Stimulated activated CD8-positive, alpha-beta memory T cell treated with anti-CD3 and anti-CD28 coated beads, Interleukin-4, amount 100 ng/mL, for 24 hours (primary cell): ENCODE measurements at regions not wholly inside any gene's neighbourhood (a gene's known extent, or its start where the extent isn't known, plus 50 kb on each side); places are given as distances from the start of the nearest gene placed in this dataset.

Source experiments
- DNase-seq: peaks from one replicate; pipeline ENCODE4 v3.0.0-alpha.2; 2020; ENCODE audit warnings: low read depth

DNA sequence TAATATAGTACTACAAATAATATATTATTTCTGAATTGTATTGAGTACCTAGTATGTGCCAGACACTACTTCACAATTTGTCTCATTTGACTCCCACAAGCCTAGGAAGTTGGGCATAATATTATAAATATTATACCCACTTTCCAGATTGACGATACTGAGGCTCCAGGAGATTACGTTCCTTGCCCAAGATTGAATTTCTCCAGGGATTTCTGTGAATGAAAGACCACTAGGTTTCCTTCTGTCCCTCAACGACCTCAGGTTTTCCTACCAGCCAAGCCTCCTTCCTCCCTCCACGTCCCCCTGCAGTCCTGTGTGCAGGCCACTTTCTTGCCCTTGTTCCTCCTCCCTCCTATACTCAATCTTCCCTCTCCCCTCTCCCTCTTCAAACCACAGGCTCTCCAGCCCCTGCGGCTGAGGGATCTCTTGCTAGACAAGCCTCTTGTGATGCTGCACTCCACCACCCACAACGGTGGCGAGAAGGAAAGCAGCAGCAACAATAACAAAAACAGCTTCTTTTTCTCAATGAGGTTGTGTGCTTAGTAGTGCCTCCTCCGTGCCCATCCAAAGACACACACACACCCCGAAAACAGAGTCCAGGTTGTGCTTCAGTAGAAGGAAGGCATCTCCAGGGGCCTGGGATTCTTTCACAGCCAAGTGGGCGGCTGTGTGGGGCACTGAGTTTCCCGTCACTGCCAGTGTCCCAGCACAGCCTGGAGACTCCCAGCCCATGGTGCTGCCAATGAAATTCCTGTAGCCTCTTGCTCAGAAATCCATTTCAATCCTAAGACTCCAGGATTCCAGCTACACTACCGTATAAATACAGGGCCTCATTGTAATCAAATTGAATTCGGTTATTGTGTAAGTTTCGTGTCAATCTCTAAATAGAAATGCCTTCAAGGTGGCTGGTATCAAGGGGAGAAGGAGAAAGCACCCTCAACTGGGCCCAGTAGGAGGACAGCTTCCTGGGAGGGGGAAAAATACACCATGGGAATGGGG is 94.4 kb downstream of the NCR2 start:
- DNase-seq = no peak

DNA sequence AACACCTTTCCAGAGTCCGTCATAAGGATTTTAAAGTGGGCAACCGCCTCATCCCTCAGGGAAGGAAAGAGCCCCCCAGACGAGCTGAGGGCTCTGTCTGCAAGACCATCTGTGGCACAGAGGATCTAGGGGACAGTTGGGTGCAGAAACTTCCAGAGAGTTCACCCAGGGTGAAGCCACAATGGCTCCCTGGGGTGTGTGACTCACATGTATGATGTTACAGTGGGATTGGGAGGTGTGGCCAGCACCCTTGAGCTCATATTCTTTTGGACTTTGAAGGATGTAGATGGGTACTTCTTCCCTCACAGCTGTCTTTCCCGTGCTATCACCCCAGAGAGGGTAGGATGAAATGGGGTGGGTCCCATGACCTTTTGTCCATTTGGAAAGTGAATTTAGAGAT is 95.5 kb downstream of the NCR2 start:
- DNase-seq = no peak

DNA sequence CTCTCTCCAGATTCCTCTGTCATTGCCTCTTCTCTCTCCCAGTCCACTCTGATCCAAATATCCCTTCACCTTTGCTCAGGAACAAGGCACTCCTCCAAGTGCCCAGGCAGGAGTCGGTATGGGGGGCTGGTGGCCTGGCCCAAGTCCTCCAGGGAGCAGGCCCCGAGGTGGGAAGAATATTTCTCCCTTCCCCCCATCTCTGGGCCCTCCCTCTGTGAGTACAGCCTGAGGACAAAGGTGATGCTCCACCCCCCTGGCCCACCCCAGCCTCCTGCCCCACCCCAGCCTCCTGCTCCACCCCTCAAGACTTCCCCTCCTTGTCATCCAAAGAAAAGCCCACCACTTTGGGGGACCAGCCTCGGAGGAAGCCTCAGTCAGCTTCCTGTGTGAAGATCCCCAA is 96.9 kb downstream of the NCR2 start:
- no peak for DNase-seq

DNA sequence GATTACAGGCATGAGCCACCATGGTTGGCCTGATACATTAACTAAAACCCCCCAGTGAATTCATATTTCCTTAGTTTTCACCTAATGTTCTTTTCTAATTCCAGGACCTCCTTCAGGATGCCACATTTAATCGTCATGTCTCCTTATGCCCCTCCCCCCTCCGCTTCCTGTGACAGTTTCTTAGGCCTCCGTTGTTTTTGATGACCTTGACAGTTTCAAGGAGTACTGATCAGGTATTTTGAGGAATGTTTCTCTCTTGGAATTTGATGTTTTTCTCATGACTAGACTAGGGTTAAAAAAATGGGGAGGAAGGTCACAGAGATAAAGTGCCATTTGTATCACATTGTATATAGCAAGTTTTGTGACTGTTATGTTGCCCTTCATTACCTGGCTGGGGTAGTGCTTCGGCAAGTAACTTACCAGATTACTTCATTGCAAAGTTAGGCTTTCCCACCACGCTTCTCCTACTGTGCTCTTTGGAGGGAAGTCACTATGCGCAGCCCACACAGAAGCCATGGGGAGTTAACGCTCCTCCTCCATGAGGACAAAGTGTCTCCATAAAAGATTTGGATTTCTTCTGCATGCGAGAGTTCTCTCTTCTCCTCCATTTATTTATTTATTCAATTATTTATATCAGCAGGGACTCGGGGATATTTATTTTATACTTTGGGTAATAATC is 99.5 kb downstream of the NCR2 start:
- DNase-seq = no peak

DNA sequence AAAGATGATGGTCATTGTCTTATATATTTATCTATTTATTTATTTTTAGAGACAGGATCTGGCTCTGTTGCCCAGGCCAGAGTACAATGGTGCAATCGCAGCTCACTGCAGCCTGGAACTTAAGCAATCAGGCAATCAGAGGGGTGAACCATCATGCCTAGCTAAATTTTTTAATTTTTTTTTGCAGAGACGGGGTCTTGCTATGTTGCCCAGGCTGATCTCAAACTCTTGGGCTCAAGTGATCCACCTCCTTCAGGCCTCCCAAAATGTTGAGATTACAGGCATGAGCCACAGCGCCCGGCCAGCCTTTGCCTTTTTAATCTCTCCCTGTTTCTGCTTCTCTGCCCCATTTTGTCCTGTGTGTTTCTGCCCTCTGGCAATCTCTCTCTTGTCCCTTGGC is 102.2 kb downstream of the NCR2 start:
- no peak for DNase-seq

DNA sequence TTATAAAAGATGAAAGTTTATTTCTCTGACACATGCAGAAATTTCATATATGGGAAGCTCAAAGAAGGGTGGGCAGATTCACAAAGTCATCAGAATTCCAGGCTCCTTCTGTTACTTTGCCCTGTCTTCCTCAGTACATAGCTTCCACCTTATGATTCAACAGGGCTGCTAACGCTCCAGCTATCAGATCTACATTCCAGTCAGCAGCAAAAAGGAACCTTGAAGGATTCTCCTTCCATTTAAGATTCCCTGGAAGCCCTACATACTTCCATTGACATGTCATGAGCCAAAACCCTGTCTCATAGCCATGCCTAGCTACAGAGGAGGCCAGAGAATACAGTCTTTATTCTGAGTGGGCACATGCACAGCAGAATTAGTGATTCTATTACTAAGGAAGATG is 103.3 kb downstream of the NCR2 start:
- DNase-seq = no peak

DNA sequence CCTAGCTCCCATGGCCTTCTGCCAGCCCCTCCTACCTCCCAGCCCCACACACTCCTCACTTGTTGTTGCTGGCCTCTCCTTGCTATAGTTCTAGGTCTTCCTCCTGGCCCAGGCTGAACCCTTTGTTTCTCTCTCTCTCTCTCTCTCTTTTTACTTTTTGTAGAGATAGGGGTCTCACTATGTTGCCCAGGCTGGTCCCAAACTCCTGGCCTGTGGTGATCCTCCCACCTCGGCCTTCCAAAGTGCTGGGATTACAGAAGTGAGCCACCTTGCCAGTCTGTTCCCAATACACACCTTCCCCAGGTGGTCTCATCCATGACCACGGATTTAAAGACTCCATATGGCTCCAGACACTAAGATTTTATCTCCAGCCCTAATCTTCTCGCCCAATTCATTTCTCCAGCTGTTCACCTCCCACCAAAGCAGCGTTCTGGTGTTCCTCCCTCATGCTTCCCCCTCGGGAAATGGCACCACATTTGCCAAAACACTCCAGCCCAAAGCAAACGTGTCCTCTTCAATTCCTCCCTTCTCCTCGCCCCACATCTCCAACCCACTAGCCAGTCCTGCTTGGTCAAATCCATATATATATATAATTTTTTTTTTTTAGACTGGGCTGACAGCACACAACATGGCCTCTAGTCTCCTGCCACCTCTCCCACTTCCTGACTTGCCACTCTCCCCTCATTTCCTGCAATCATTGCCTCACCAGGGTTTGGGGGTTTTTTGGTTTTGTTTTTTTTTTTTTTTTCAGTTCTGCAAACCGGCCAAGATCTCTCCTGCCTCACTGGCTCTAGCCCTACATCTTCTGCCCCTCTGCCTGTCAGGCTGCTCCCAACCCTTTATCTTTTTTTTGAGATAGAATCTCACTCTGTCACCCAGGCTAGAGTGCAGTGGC is 104.4 kb downstream of the NCR2 start:
- no peak for DNase-seq

DNA sequence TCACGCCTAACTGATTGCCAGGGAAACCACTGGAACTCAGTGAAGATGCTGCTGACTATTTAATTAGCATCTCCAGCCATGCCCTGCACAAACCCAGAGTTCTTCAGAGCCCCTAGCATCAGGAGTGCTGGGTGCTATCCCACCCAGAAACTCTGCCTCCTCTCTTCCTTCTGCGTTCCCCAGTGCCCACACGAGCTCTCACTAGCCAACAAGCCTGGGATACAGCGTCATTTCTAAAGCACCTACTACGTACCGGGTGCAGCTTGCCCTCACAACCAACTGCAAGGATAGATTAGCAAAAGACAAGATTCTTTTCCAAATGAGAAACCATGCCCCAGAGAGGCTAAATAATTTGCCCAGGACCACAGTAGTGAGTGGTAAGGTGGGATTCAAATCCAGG is 105.2 kb upstream of the FOXP4 start:
- no peak for DNase-seq

DNA sequence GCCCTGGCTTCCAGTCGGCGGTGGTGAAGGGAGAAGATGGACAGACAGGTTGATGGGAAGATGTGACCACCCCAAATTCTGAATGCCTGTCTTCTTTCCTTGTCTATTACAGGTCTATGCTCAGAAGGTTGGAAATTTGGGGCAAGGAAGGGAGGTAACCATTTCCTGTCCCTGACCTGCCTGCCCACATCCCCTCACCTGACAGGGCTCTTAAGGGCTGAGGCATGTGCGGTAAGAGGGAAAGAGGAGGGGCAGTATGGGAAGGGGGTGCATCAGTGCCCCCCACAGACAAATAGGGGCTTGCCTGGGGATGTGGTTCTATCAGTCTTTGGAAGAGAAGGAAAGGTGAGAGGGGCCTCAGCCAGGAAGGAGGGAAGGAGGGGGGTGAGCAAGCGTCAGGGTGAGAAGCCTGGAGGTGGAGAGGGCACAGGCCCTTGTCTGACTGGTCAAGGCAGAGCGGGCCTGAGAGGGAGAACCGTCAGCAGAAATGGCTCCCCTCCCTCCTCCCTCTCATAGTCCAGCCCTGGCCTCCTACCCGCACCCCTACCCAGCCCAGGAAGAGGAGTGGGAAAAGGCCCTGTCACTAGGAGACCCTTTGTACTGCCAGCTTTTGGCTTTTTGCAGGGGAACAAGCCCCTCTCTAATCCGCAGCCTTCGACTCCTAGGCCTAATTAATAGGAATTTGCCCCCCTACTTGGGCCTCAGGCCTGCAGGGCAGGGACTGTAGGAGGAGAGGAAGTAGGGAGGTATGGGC is 104.4 kb upstream of the FOXP4 start:
- DNase-seq = no peak

DNA sequence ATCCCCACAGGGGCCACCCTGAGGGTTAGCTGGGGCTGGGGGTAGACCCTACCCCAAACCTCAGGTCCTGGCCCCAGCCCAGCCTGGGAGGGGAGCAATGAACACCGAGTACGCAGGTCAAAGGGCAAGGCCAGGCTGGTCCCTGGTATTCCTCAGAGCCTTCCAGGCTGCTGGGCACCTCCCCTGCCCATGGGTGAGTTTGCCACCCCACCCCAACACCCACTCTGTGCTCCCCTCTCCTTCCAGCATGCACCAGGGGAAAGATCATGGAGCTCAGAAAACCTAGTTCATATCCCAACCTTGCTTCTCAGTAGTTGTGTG is 103.9 kb upstream of the FOXP4 start:
- no peak for DNase-seq

DNA sequence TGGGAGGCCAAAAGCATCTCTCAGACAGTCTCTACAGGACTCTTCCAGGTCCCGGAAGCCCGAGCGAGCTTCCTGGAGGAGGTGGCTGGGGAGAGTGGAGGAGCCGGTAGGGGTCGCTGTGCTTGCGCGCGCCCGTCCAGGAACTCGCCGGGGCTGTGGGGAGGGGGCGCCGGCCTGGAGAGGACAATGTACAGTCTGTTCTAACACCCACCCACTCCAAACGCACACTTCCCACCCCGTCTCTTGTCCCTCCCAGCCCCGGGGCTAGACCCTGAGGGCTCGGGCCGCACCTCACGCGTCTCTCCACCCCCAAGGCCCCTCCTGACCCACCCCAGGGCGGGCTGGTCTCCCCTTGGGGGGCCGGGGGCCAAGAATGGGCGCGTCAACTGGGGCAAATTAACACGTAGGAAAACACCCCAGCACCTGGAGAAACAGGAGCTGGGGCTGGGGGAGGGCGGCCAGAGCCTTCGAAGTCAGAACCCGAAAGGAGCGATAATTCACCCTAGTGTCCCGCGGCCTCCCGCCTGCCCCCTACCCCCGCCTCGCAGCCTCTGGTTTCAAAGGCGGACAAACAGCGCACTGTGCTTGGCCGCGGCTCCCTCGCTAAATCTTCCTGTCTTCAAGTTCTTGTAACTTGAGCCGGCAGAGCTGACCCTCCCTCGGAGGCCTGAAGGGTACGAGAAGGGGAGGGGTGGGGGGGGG is 103.2 kb upstream of the FOXP4 start:
- no peak for DNase-seq

DNA sequence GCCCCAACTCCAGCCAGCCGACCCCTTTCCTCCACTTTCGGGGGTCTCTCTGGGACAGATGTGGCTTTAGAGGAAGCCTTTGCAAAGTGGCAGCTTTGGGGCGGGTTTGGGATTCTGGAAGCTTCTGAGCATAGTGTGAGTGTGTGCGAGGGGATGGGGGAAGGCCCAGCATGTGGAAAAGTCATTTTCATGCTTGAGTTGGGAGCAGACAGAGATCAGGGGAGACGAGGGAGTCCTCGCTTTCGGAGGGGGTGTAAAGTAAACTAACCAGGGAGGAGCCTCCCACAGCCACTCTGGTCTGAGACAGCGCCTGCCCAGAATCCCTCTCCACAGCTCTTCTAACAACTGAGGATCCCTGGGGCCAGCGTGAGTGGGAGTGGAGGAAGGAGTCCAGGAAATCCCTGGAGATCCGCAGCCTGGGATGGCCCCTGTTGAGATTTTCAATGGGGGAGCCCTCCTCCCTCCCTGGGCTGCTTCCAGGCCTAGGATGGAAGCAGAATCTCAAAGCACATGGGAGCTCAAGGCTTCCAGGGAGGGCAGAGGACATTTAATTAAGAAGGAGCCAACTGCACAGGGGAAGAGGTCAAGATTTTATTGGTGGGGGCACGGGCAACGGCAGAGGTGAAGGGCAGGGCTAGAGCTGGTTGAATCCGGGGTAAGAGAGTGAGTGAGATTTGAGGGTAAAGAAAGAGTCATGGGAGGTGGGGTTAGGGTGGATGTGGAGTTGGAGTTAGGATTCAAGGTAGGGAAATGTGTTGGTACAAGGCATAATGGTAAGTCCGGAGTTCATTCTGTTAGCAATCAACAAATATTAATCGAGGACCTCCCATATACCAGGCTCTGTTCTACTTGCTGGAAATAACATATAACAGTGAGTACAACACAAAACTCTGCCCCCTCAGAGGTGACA is 102.3 kb upstream of the FOXP4 start:
- DNase-seq = no peak

DNA sequence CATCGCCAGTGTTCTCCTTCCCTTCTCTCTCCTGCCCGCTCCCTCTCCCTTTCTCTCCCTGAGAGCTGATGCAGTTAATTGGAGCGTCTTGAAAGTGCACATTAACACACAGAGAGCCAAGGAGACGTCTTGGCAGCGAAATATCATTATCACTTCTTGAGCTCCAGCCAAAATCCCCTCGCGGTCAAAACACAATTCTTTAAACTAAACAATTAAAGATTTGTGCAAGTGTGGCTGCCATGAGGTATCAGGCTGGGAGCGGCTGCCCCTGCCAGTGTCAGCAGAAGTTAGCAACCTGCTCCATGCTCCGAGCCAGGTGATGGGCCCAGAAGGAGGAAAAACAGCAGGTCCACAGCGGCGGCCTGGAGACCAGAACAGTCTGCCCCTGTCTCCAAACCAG is 100.9 kb upstream of the FOXP4 start:
- DNase-seq = no peak

DNA sequence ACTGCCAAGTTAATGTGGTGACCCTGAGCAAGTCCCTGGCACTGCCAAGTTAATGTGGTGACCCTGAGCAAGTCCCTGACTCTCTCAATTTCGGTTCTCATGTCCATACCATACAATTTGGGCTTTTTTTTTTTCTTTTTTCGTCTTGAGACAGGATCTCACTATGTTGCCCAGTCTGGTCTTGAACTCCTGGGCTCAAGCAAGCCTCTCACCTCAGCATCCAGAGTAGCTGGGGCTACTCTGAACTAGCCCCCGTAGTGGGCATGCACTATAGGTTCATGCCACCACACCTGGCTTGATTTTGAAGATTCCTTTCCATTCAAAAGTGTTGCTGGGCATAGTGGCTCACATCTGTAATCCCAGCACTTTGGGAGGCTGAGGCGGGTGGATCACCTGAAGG is 100.0 kb upstream of the FOXP4 start:
- no peak for DNase-seq

DNA sequence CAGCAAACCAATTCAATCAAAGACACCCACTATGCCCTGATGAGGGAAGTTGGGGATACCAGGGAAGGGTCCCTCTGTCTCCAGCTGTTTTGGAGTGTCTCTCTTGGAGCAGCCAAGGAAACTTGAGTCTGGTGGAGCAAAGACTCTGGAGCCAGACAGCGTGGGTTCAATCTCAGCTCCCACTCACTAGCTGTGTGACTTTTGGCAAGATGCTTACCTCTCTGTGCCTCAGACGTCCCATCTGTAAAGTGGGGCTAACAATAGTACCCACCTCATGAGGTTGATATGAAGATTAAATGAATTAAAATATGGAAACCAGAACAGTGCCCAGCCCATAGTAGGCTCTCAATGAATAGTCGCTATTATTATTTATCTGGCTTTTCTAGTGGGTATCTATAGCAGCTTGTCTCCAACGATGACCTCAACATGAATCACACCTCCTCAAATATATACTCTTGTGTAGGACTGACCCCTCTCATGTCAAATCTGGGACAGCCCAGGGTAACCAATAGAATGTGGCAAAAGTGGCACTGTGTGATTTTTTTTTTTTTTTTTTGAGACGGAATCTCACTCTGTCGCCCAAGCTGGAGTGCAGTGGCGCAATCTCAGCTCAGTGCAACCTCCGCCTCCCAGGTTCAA is 99.2 kb upstream of the FOXP4 start:
- no peak for DNase-seq

DNA sequence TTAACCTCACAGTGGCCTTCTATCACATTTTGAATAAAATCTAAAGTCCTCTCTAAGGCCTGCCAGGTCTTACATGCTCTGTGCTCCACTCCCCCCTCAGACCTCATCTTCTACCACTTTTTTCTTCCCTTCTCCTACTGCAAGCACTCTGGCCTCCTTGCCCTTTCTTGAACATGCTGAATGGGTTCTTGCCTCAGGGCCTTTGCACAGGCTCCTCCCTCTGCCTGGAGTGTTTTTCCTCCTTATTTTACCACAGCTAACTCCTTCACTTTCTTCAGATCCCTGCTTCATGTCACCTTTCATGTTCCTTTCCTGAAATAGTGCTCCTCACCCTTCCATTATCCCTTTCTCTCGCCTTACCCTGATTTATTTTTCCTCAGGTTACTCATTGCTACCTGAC is 97.9 kb upstream of the FOXP4 start:
- DNase-seq = no peak

DNA sequence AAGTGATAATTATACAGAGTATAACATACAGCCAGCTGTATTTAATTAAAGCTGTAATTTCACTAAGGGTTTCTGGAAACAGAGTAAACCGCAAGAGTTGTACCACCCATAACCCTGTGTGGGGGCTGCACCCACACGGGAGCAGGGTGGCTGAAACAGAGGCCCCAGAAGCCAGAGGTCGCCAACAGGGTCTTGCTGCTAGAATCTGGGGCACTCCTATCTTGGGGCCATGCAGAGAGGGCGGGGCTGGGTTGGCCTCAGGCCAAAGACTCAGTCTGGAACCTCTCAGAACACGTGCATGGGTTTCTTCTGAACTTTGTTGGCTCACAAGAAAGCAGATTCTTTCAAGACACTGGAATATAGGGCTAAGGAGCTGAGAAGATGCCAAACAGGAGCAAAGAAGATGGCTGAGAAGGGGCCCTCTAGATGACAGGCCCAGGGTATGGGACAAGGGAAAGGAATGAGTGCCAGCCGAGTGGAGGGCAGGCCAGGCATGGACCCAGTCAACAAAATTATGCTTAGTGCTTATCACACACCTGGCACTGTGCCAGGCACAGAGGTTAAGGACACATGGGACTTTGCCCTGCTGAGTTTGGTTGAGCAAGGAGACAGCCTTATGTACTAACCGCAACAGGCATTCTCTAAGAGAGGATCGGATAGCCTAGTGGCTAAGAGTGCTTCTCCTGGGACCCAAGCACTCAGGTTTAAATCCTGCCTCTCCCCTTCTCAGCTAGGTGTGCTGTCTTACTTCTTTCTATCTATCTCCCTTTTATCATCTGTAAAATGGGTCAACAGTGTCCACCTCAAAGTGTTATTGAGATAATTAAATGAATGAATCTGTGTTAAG is 96.6 kb upstream of the FOXP4 start:
- no peak for DNase-seq

DNA sequence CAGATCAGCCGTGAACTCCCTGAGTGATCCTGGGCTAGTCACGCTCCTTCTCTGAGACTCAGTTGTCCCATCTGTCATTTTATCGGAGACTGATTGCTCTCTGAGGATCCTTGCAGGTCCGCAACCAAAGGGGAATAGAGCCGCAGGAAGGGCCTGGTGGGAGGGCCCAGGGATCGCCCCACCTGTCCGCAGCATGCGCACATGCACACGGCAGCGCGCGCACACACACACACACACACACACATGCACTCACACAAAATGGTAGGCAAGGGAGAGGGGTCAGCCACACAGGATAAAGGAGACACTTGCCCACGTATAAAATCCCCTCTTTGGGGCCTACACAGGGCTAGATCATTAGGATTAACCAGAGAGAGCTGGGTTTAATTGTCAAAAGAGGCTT is 95.6 kb upstream of the FOXP4 start:
- no peak for DNase-seq

DNA sequence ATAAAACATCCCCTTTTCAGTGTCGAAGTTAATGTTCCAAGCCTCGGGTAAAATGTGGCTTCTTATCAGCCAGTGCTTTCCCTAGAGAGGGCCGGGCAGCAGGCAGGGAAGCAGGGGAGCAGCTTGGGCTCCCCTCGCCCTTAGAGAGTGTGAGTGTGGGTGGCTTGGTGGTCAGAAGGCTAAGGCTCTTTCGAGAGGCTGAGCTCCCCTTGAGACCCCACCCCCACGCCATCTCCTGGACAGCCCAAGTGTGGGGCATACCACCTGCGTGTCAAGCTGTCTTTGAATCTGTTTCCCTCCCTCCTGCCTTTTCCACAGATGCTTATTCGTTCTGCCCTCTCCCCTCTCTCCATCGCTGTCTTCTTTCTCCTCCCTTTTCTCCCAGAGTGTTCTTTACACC is 95.1 kb upstream of the FOXP4 start:
- DNase-seq = no peak
